Effector memory CD4-positive, alpha-beta T cell (primary cell): ENCODE measurements at regions not wholly inside any gene's neighbourhood (a gene's known extent, or its start where the extent isn't known, plus 50 kb on each side); places are given as distances from the start of the nearest gene placed in this dataset.

ENCODE experiments used
- DNase-seq, 3 donors: peaks; one replicate each; pipeline ENCODE4 v3.0.0-alpha.2; 2020
- H3K27ac ChIP-seq: 2 replicates; pipeline ENCODE4 v1.7.0; 2013; ENCODE audit warnings: mild to moderate bottlenecking, low read length, moderate library complexity; ENCODE audit not compliant: insufficient read depth, poor library complexity, severe bottlenecking
- H3K27me3 ChIP-seq: replicated peaks from 2 replicates; pipeline ENCODE4 v1.7.0; 2013; ENCODE audit warnings: mild to moderate bottlenecking, low read length; ENCODE audit not compliant: insufficient read depth, control insufficient read depth, poor library complexity, severe bottlenecking
- H3K36me3 ChIP-seq: 2 replicates; pipeline ENCODE4 v1.7.0; 2013; ENCODE audit warnings: mild to moderate bottlenecking, low read length, moderate library complexity; ENCODE audit not compliant: control insufficient read depth, insufficient read depth
- H3K4me1 ChIP-seq: 2 replicates; pipeline ENCODE4 v1.7.0; 2013; ENCODE audit warnings: low read length, mild to moderate bottlenecking; ENCODE audit not compliant: control insufficient read depth, insufficient read depth, poor library complexity, severe bottlenecking
- H3K4me3 ChIP-seq: 2 replicates; pipeline ENCODE4 v1.7.0; 2013; ENCODE audit warnings: low read length, low read depth, mild to moderate bottlenecking; ENCODE audit not compliant: insufficient read depth, poor library complexity, severe bottlenecking
- H3K9me3 ChIP-seq: 2 replicates; pipeline ENCODE4 v1.7.0; 2013; ENCODE audit warnings: mild to moderate bottlenecking, low read length, moderate library complexity; ENCODE audit not compliant: control insufficient read depth

GRCh38 chr10:60626037-60626436 lies 152.2 kb upstream of the CDK1 start:
- DNase-seq = no peak
- Histone ChIP-seq H3K4me3 (no peak overlapping the region), H3K4me1 (no peaks in the 10 kb centered on the region), H3K36me3 (no peaks in the 10 kb centered on the region), H3K9me3 (no peaks in the 10 kb centered on the region), H3K27me3 (no peaks in the 10 kb centered on the region), H3K27ac (no peak overlapping the region)

- H3K27me3 ChIP-seq = no peaks in the 10 kb centered on the region
Observed at GRCh38 chr10:60623627-60624026, 154.7 kb upstream of the CDK1 start.

GRCh38 chr10:60621018-60621417 lies 157.3 kb upstream of the CDK1 start:
- H3K36me3 ChIP-seq = no peaks in the 10 kb centered on the region
- H3K4me1 ChIP-seq = no peaks in the 10 kb centered on the region
- no peak overlapping the region for H3K27ac ChIP-seq
- no peak overlapping the region for H3K4me3 ChIP-seq
- H3K9me3 ChIP-seq = no peaks in the 10 kb centered on the region
- H3K27me3 ChIP-seq = no peaks in the 10 kb centered on the region
- DNase-seq = no peak

More at GRCh38 chr10:60623627-60624026, 154.7 kb upstream of the CDK1 start:
- no peaks in the 10 kb centered on the region for H3K36me3 ChIP-seq
- H3K4me3 ChIP-seq = no peak overlapping the region
- no peak for DNase-seq
- no peak overlapping the region for H3K27ac ChIP-seq
- H3K9me3 ChIP-seq = no peaks in the 10 kb centered on the region
- H3K4me1 ChIP-seq = no peaks in the 10 kb centered on the region

- no peak for DNase-seq
- H3K27ac ChIP-seq = no peak overlapping the region
- no peak overlapping the region for H3K4me3 ChIP-seq
- peaks cover 6% of the 10 kb centered on the region for H3K36me3 ChIP-seq
- no peaks in the 10 kb centered on the region for H3K9me3 ChIP-seq
- no peaks in the 10 kb centered on the region for H3K4me1 ChIP-seq
- no peaks in the 10 kb centered on the region for H3K27me3 ChIP-seq
Observed at GRCh38 chr10:60618861-60619260, 159.4 kb upstream of the CDK1 start.

- no peak for DNase-seq
- H3K27me3 ChIP-seq = no peaks in the 10 kb centered on the region
- no peaks in the 10 kb centered on the region for H3K9me3 ChIP-seq
- H3K4me1 ChIP-seq = no peaks in the 10 kb centered on the region
- no peak overlapping the region for H3K27ac ChIP-seq
- H3K36me3 ChIP-seq = peaks cover 10% of the 10 kb centered on the region
- H3K4me3 ChIP-seq = no peak overlapping the region
Observed at GRCh38 chr10:60615541-60615940, 162.7 kb upstream of the CDK1 start.

GRCh38 chr10:60614363-60614762 lies 163.9 kb upstream of the CDK1 start:
- Histone ChIP-seq H3K27me3 (no peaks in the 10 kb centered on the region), H3K36me3 (peaks cover 10% of the 10 kb centered on the region), H3K27ac (no peak overlapping the region), H3K4me3 (no peak overlapping the region), H3K9me3 (no peaks in the 10 kb centered on the region), H3K4me1 (no peaks in the 10 kb centered on the region)
- no peak for DNase-seq

- Histone ChIP-seq H3K9me3 (no peaks in the 10 kb centered on the region), H3K4me1 (no peaks in the 10 kb centered on the region), H3K27ac (no peak overlapping the region), H3K36me3 (peaks cover 10% of the 10 kb centered on the region), H3K4me3 (no peak overlapping the region), H3K27me3 (no peaks in the 10 kb centered on the region)
- DNase-seq = no peak
Observed at GRCh38 chr10:60613434-60613833, 164.8 kb upstream of the CDK1 start.

- no peak for DNase-seq
Observed at GRCh38 chr10:60611291-60611747, 167.0 kb upstream of the CDK1 start.

GRCh38 chr10:60607372-60607771 lies 170.9 kb upstream of the CDK1 start:
- H3K27ac ChIP-seq = no peak overlapping the region
- no peaks in the 10 kb centered on the region for H3K9me3 ChIP-seq
- H3K27me3 ChIP-seq = no peaks in the 10 kb centered on the region
- H3K36me3 ChIP-seq = peaks cover 4% of the 10 kb centered on the region
- no peak for DNase-seq
- no peaks in the 10 kb centered on the region for H3K4me1 ChIP-seq
- no peak overlapping the region for H3K4me3 ChIP-seq

More at GRCh38 chr10:60611291-60611747, 167.0 kb upstream of the CDK1 start:
- Histone ChIP-seq H3K4me1 (no peaks in the 10 kb centered on the region), H3K27me3 (no peaks in the 10 kb centered on the region), H3K36me3 (peaks cover 13% of the 10 kb centered on the region), H3K27ac (no peak overlapping the region), H3K9me3 (no peaks in the 10 kb centered on the region), H3K4me3 (no peak overlapping the region)

GRCh38 chr10:60606343-60607080 lies 171.8 kb upstream of the CDK1 start:
- no peaks in the 10 kb centered on the region for H3K27me3 ChIP-seq
- no peaks in the 10 kb centered on the region for H3K9me3 ChIP-seq
- no peak for DNase-seq
- H3K4me1 ChIP-seq = no peaks in the 10 kb centered on the region
- H3K27ac ChIP-seq = no peak overlapping the region
- peaks cover 4% of the 10 kb centered on the region for H3K36me3 ChIP-seq
- H3K4me3 ChIP-seq = no peak overlapping the region
